NB4 (cell line): ENCODE measurements at regions not wholly inside any gene's neighbourhood (a gene's known extent, or its start where the extent isn't known, plus 50 kb on each side); places are given as distances from the start of the nearest gene placed in this dataset.

Experiments used
- CTCF ChIP-seq: IDR thresholded peaks from one replicate; pipeline ENCODE4 v1.5.1; 2012; ENCODE audit warnings: low read depth, low read length
- MAX ChIP-seq: IDR thresholded peaks from 2 replicates; pipeline ENCODE4 v1.6.1; 2011; ENCODE audit warnings: low read depth, low read length
- MYC ChIP-seq: IDR thresholded peaks from 2 replicates; pipeline ENCODE4 v1.6.1; 2011; ENCODE audit warnings: low read depth, low read length
- POLR2A ChIP-seq: IDR thresholded peaks from 2 replicates; pipeline ENCODE4 v1.6.1; 2011; ENCODE audit warnings: mild to moderate bottlenecking; ENCODE audit not compliant: insufficient read length; ENCODE audit errors: extremely low read depth

DNA sequence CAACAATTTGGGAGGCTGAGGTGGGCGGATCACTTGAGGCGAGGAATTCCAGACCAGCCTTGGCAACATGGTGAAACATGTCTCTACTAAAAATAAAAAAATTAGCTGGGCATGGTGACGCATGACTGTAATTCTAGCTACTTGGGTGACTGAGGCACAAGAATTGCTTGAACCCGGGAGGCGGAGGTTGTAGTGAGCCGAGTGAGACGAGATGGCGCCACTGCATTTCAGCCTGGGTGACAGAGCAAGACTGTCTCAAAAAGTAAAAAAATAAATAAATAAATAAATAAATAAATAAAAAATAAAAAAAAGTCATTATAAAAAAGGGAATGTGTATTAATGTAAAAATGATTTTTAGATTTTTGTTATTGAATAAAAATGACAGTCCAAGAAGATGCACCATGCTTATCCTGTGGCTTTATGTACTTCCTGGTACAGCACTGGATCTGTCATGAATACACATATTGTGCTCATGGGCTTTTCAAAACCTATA, 658.8 kb upstream of the LRRN3 start:
- TF ChIP-seq CTCF (no peak), POLR2A (no peak), MYC (no peak), MAX (no peak)
